Spleen (tissue), 11 donors: ENCODE measurements at regions not wholly inside any gene's neighbourhood (a gene's known extent, or its start where the extent isn't known, plus 50 kb on each side); places are given as distances from the start of the nearest gene placed in this dataset.

ENCODE experiments used
- DNase-seq: peaks from one replicate; pipeline ENCODE4 v3.0.0-alpha.2; 2020
- H3K27ac ChIP-seq, 8 donors: fragments of 200-600 bp; sonication (generic) in 7 of 8; 1 replicate in 4 of 8; 2 replicates in 4 of 8; pipeline versions ENCODE4 v1.5.0 to v1.8.0; 2016 to 2021; ENCODE audit warnings: inconsistent platforms in 4 of 8, mild to moderate bottlenecking in 4 of 8, moderate library complexity in 1 of 8
- H3K27me3 ChIP-seq, 7 donors: fragments of 200-600 bp; sonication (generic) in 6 of 7; replicated peaks in 1 of 7; 1 replicate in 4 of 7; 2 replicates in 3 of 7; pipeline versions ENCODE4 v1.5.0 to v1.8.0; 2016 to 2021; ENCODE audit warnings: inconsistent platforms in 3 of 7, mild to moderate bottlenecking in 1 of 7
- H3K36me3 ChIP-seq, 6 donors: fragments of 200-600 bp; sonication (generic) in 5 of 6; 1 replicate in 4 of 6; 2 replicates in 2 of 6; pipeline versions ENCODE4 v1.5.0 to v1.8.0; 2016 to 2021; ENCODE audit warnings: inconsistent platforms in 2 of 6
- H3K4me1 ChIP-seq, 6 donors: fragments of 200-600 bp; sonication (generic) in 5 of 6; 1 replicate in 3 of 6; 2 replicates in 3 of 6; pipeline versions ENCODE4 v1.5.0 to v1.8.0; 2016 to 2021; ENCODE audit warnings: inconsistent platforms in 3 of 6
- H3K4me3 ChIP-seq, 8 donors: fragments of 200-600 bp; sonication (generic) in 7 of 8; 1 replicate in 4 of 8; 2 replicates in 4 of 8; pipeline versions ENCODE4 v1.5.0 to v1.8.0; 2016 to 2021; ENCODE audit warnings: inconsistent platforms in 4 of 8, mild to moderate bottlenecking in 4 of 8, moderate library complexity in 2 of 8
- H3K9me3 ChIP-seq, 8 donors: fragments of 200-600 bp; sonication (generic) in 7 of 8; 1 replicate in 4 of 8; 2 replicates in 4 of 8; pipeline versions ENCODE4 v1.5.0 to v1.8.0; 2016 to 2021; ENCODE audit warnings: inconsistent platforms in 4 of 8
- POLR2A ChIP-seq, 3 donors: fragments of 450-650 bp; IDR thresholded peaks; one replicate each; pipeline ENCODE4 v1.5.1; 2017; ENCODE audit warnings: antibody characterized with exemption in 3 of 3, mild to moderate bottlenecking in 1 of 3
- POLR2AphosphoS5 ChIP-seq, 3 donors: sonication (generic); formaldehyde crosslinking; IDR thresholded peaks; one replicate each; pipeline ENCODE4 v1.5.1; 2017; ENCODE audit warnings: antibody characterized with exemption in 3 of 3
- WGBS, 5 donors: extraction: QIAGEN DNeasy Blood & Tissue Kit in 3 of 5; methylation state at CpG; one replicate each; pipeline versions ENCODE4 v1.1.5 to v1.1.7; 2013 to 2018; 5-methylcytosine and 5-hydroxymethylcytosine counted together
- intact Hi-C: fragments of 100-400 bp; cut with DNase I; formaldehyde crosslinking; loops from one replicate; pipeline ENCODE4 v1.15.0; 2023; ENCODE audit warnings: low total_unique reads
- TF ChIP-seq, protein P1 (sequence below), 11 experiments: fragments of 200-600 bp in 7 of 11; fragments of 450-650 bp in 4 of 11; sonication (generic) in 4 of 11; IDR thresholded peaks in 8 of 11; conservative IDR thresholded peaks in 3 of 11; 1 replicate in 7 of 11; 2 replicates in 4 of 11; pipeline versions ENCODE4 v1.4.0 to v1.8.0; 2016 to 2021; ENCODE audit warnings: antibody characterized with exemption in 11 of 11, inconsistent platforms in 4 of 11, mild to moderate bottlenecking in 1 of 11
- donor health status: healthy with polysubstance abuse.
- donor health status: DM: no; HTN: no; CAD: no; lungs with moderate emphysema.
- donor health status: DM: no; HTN: no; CAD: no.
- donor health status: Bipolar disorder and iron deficiency.
- donor health status: healthy.
- donor health status: DM: no; HTN: no; CAD: no.
- donor health status: DM: yes; HTN: yes; CAD: no.

DNA sequence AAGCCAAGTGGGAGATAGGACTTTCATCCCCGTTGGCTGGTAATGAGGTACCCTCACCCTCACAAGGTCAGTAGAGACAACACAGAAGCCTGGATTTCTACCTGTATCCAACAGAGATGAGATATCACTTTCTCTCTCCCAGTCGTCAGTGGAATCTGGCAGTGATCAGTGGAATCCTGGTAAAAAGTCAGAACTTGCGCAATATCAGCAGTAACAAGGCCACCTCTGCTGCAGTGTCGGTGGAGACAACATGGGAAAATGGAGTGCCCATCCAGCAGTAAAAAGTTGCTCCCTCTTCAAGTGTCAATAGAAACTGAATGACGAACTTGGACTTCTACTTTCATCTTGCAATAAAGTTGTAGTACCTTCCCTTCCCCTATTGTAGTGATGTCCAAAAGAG lies 615.9 kb downstream of the ETS1 start:
- TF ChIP-seq POLR2AphosphoS5 (IDR thresholded peaks at IDR 0.05): no peak
- TF ChIP-seq POLR2A (IDR thresholded peaks at IDR 0.05): no peak
- TF ChIP-seq, protein P1, sequence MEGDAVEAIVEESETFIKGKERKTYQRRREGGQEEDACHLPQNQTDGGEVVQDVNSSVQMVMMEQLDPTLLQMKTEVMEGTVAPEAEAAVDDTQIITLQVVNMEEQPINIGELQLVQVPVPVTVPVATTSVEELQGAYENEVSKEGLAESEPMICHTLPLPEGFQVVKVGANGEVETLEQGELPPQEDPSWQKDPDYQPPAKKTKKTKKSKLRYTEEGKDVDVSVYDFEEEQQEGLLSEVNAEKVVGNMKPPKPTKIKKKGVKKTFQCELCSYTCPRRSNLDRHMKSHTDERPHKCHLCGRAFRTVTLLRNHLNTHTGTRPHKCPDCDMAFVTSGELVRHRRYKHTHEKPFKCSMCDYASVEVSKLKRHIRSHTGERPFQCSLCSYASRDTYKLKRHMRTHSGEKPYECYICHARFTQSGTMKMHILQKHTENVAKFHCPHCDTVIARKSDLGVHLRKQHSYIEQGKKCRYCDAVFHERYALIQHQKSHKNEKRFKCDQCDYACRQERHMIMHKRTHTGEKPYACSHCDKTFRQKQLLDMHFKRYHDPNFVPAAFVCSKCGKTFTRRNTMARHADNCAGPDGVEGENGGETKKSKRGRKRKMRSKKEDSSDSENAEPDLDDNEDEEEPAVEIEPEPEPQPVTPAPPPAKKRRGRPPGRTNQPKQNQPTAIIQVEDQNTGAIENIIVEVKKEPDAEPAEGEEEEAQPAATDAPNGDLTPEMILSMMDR (IDR thresholded peaks at IDR 0.05 in 8 of 11, conservative IDR thresholded peaks at IDR 0.05 in 3 of 11): no peak
- Histone ChIP-seq H3K4me1 (no peaks in the 10 kb centered on the region), H3K27me3 (no peaks in the 10 kb centered on the region), H3K27ac (no peak overlapping the region), H3K36me3 (no peaks in the 10 kb centered on the region), H3K9me3 (no peaks in the 10 kb centered on the region), H3K4me3 (no peak overlapping the region)
- 89 to 97% (median 92%) methylated on average over 5 of the region's 5 CpGs for WGBS, 5 donors
- intact Hi-C loops: no loop called here
- DNase-seq: no peak

DNA sequence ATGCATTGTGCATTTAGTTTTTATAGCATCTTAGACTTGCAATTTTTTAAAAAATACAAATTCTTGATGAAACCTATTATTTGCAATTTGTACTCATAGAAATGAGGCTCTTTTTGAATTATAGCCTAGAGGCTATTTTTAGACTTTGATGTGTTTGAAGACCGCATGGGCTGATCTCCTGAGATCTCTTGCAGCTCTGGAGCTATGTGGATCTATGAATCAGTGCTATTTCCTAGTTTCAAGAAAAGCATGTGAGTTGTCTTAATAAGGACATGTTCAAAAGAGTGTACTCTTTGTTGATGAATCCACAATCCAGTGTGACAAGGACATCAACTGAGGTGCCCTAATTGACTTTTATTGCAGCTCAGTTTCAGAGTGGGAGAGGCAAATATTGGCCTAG lies 620.5 kb downstream of the ETS1 start:
- no peak overlapping the region for H3K4me3 ChIP-seq
- H3K9me3 ChIP-seq: no peaks in the 10 kb centered on the region
- no peak overlapping the region for H3K27ac ChIP-seq
- WGBS, 5 donors: 85 to 94% (median 87%) methylated on average over 1 of the region's 1 CpG
- H3K36me3 ChIP-seq: no peaks in the 10 kb centered on the region
- H3K4me1 ChIP-seq: no peaks in the 10 kb centered on the region
- H3K27me3 ChIP-seq: no peaks in the 10 kb centered on the region
- no peak for TF ChIP-seq POLR2AphosphoS5 (IDR thresholded peaks at IDR 0.05)
- TF ChIP-seq, protein P1 (IDR thresholded peaks at IDR 0.05 in 8 of 11, conservative IDR thresholded peaks at IDR 0.05 in 3 of 11): no peak
- no peak for TF ChIP-seq POLR2A (IDR thresholded peaks at IDR 0.05)
- DNase-seq: no peak
- intact Hi-C loops: no loop called here

DNA sequence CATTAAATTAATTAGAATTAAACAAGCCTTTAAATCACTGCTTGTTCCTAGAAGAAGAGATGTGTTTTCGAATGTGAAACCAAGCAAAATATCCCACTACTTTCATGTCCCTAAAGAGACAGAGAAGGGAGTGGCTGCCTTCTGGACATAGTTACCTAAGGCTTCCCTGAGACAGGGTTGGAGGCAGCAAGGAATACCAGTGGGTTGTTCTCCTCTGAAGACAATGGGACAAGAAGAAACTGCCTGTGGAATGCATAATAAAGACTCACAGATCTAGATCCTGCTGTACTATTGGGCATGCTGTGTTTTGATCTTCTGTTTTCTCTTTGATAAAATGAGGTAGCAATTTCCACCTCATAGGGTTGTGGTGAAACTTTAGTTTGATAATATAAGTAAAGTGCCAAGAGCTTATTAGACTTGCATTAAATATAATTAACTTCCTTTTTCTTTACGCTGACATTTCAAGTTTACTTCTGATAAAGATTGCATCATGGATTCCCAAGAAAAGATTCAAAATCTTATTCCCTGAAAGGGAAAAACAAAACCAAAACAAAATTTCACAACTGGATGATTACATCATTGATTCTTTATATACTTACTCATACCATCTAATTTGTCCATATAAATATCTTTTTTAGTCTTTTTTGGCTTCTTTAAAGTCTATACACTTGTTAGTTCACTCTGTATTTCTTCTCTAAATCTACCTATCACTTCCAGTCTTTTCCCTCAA lies 621.3 kb downstream of the ETS1 start:
- Histone ChIP-seq H3K27ac (no peak overlapping the region), H3K4me3 (no peak overlapping the region), H3K9me3 (no peaks in the 10 kb centered on the region), H3K27me3 (no peaks in the 10 kb centered on the region), H3K4me1 (no peaks in the 10 kb centered on the region), H3K36me3 (no peaks in the 10 kb centered on the region)
- TF ChIP-seq, protein P1 (IDR thresholded peaks at IDR 0.05 in 8 of 11, conservative IDR thresholded peaks at IDR 0.05 in 3 of 11): no peak
- TF ChIP-seq POLR2A (IDR thresholded peaks at IDR 0.05): no peak
- no peak for TF ChIP-seq POLR2AphosphoS5 (IDR thresholded peaks at IDR 0.05)
- no peak for DNase-seq
- intact Hi-C loops: no loop called here
- 61 to 83% (median 72%) methylated on average over 2 of the region's 2 CpGs for WGBS, 5 donors

DNA sequence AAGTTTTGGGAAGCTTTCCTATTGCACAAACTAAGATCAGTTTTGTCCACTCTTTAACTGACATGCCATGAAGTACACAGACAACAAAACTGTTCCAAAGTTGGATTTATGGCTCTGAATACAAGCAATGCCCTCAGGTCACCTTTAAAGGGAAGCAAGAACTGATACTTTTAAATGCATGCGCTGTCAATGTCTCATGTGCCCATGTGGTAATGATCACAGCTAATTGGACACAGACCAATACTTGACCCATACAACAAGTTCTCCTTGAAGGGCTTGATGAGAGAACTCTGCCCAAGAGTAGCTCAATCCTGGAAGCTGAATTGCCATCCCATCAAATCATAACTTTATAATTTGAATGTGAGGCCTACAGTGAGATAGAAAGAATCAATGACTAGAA lies 624.9 kb downstream of the ETS1 start:
- Histone ChIP-seq H3K27ac (no peak overlapping the region), H3K36me3 (no peaks in the 10 kb centered on the region), H3K4me3 (no peak overlapping the region), H3K4me1 (no peaks in the 10 kb centered on the region), H3K9me3 (no peaks in the 10 kb centered on the region), H3K27me3 (no peaks in the 10 kb centered on the region)
- no peak for TF ChIP-seq POLR2AphosphoS5 (IDR thresholded peaks at IDR 0.05)
- no peak for TF ChIP-seq POLR2A (IDR thresholded peaks at IDR 0.05)
- TF ChIP-seq, protein P1 (IDR thresholded peaks at IDR 0.05 in 8 of 11, conservative IDR thresholded peaks at IDR 0.05 in 3 of 11): no peak
- DNase-seq: no peak
- WGBS, 5 donors: 80 to 93% (median 82%) methylated on average over 1 of the region's 1 CpG
- intact Hi-C loops: no loop called here
